ENCODE measurements at regions not wholly inside any gene's neighbourhood (a gene's known extent, or its start where the extent isn't known, plus 50 kb on each side); places are given as distances from the start of the nearest gene placed in this dataset.

DNA sequence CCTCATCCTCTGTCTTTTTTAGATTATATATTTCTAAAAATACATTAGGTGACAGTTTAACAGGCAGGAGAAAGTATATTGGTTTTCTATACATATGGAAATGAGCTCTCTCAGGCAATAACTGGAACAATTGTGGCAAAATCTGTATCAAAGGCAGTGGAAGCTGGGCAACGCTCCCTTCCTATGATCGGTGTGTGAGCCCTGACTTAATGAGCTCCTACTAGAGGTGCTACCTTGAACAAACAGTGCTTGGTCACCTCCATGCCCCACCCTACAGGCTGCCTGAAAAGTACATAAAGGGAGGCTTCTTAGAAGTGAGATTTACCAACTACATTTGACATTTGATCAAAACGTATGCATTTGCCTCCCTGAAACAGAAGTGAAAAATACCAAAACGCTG is 185.3 kb downstream of the EFNB2 start:
- no peak for DNase-seq (ENCODE audit: low read depth, low spot score)

DNA sequence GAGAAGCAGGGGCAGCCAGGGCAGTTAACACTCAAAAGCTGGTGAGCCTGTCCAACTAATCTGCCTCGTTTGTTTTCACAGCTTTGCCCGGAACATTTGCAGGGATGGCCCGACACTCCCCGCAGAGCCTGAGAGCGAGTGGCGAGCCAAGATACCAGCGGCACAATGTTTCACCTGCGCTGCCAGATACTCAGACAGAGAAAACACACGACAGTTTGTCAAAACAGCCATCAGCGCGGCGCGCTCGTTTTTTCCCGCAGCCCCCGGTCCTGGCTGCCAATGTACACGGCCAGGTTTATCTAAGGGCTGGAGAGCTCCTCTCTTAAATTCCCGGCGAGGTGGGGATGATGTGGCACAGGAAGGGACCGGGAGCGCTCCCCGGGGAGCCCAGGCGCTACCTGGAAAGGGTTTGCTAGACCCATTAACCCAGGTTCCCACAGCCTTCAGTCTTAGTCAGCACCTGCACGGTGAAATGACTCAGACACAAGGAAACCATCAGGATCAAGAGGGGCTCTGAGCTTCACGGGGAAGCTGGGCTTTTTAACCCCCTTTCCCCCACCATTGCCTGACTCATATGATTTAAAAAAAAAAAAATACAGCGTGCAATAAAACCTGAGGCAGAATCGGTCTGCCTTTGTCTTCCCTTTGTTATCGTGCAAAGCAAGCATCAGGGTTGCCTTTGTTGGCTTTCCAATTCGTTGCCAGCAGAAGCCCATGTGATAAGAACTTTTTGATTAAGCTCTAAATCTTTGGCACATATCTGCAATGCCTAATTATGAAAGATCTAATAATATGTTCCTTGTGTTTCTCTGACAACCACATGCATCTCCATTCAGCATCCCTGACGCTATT is 186.2 kb downstream of the EFNB2 start:
- no peak for DNase-seq (ENCODE audit: low read depth, low spot score)

DNA sequence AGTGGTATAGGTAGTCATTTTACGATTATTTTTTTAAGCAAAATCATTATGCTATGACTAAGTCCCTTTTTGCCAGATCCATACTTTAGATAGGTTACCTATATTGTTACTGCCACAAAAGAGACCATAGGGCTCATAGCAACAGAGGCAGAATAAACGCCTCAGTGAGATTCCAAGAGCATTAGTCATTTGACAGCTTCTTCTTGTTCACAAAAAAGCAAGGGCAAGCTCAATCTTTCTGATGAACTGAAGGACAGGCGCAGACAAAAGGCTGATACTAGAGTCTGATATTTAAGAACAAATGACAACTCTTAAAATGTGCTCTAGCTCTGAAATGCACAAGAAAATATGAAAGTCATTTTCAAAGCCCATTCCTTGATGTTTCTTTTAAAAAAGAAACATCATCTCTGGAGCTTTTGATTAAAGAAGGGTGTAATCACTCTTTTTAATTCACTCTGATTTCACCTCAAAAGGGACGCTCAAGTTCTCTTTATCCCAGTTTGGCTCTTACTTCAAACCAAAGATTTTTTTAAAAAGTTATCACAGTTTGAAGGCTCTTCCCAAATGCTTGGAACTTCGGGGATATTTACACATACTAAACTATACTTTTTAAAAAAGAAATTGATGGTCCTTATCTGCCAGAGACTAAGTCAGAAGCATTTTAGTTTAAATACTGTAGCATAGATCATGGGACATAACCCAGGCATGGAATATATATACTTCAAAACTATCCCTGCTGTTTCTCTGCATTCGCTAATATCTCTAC is 187.2 kb downstream of the EFNB2 start:
- DNase-seq (ENCODE audit: low read depth, low spot score), result no peak

DNA sequence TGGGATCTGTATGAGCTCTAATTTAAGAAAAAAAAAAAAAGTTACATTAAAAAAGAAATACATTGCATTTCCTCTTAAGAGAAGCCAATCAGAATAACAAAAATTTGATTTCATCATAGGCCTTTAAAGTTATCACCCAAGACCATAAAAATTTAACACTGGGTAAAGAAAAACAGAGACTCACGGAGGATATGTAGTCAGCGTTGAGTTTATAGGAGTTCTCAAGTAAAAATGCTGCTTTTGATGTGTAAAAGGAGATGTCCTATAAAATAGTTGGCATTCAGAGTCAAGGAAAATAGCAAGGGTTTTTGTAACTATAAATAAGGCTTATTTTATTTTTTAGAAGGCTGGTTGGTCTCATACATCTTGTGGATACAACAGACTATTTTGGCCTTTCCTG is 191.1 kb downstream of the EFNB2 start:
- no peak for DNase-seq (ENCODE audit: low read depth, low spot score)

DNA sequence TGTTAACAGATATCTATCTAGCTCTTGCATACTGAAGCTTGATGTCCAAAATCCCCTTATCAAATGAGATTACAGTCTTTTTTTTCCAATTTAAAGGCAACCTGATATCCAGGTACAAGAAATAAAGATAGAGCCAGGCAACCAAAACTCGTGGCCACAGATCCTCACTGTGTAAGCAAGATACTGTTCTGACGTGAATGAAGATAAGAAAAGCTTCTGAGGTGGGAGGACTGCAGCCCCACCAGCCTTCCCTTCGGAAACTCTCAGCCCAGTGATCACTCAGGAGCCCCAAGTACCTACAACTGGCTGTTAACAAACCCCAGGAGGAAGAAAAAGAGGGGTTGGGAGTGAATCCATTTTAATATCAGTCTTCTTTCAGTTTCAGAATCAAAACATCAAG is 191.6 kb downstream of the EFNB2 start:
- DNase-seq (ENCODE audit: low read depth, low spot score), result no peak

DNA sequence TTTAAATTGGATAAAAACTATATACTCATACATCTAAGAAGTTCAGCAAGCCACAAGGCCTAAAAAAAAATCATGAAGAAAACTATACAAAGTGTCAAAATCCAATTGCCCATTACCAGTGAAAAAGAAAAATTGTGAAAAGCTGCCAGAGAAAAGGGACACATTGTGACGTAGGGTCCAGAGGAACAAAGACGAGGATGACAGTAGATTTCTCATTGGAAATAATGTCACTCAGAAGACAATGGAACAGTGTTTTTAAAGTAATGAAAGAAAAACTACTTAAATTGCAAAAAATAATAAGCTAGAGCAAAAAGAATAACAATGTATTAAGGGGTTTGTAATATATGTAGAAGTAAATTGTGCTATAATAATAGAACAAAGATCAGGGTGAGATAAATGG is 195.2 kb downstream of the EFNB2 start:
- DNase-seq (ENCODE audit: low read depth, low spot score), result no peak

DNA sequence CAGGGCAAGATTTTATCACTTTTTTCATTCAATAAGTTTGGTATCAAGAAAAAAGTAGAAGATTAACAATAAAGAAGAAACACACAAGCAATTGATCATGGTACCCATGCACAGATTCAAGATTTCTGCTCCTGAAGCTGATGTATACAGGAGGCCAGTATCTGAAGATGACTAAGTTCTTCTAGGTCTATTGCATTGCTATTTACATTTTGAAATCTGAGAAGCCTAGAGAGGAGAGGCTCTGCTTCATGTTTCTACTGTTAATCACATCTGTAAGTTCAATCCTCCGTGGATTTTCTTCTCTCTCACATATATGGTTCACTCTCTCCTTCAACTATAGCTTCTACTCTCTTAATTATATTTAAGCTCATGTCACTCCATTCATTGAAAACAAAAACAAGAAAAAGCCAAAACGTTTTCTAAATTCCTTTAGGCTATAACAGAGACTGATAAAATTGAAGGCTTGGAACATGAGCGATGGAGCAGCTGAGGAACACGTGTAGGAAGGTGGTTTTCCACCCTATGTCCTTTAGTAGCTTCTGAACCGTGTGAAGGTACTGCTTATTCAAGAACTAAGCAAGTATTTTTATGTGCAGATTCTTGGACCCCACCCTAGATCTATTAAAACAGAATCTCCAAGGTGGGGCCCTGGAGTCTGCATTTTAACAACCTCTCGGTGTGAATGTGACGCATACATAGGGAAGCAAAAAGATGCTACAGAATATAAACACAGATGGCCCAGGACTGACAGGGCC is 198.2 kb downstream of the EFNB2 start:
- DNase-seq (ENCODE audit: low read depth, low spot score), result no peak

DNA sequence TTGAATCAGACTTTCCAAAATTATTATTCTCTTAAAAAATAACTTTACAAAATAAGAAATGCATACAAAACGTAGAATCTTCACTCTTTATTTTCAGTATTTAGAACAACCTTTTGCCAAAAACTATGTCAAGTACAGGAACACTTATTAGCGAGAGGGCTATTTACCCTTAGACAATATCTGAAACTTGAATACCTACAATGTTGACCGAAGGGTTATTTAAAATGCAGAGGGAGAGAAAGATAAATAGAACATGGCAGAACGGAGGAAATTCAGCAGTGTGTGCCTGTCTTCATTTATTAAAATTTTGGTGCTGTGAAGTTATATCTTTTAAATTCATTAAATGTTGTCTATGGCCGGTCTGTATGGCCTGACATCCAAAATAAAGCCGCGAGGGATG is 198.8 kb downstream of the EFNB2 start:
- DNase-seq (ENCODE audit: low read depth, low spot score), result no peak

DNA sequence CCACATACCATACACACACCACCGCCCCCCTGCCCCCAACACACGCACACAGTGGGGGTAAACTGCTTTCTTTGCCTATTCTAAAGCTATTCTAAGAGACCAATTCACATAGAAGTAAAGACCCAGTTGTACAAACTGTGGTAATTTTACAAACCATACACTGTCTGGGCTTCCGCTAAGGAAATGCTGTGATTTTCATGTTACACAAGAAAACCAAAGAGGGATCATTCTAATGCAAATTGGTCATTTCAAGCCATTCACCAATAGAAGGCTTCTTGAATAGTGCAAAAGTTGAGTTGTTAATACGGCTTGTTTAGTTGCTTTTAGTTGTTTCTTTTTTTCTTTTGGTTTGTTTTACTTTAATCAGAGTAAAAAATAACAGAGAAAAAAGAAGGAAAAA is 202.8 kb downstream of the EFNB2 start:
- no peak for DNase-seq (ENCODE audit: low read depth, low spot score)

DNA sequence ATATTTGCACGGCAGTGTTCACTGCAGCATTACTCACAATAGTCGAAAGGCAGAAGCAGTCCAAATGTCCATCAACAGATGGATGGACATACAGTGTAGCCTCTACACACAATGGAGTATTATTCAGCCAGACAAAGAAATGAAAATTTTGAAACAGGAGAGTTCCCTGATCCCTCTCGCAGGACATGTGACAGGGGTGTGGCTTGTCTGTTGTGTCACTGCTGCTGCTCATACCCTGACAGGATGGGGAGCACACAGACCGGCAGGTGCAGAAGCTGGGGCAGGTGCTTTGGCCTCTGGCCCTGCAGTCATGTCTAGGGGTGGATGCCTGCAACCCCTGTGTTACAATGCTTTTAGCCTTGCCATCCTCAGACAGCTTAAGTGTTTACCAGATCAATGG is 204.3 kb downstream of the EFNB2 start:
- no peak for DNase-seq (ENCODE audit: low read depth, low spot score)

DNA sequence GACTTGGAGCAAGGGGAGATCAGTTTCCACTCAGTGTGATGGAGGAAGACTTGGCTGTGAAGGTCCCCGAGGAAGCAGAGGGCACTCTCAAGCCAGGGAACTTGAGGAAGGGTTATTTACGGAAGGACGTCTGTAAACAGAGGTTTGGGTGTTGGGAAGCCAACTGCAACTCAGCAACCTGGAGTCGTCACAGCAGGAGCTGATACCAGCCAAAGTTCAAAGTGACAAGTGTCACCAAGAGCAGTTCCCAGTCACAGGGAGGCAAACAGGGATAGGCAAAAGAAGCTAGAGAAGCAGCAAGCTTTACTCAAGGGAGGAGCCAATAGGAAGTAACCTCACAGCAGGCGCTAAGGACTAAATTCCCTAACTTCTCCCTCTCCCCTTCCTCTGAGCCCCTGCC is 205.5 kb downstream of the EFNB2 start:
- no peak for DNase-seq (ENCODE audit: low read depth, low spot score)

DNA sequence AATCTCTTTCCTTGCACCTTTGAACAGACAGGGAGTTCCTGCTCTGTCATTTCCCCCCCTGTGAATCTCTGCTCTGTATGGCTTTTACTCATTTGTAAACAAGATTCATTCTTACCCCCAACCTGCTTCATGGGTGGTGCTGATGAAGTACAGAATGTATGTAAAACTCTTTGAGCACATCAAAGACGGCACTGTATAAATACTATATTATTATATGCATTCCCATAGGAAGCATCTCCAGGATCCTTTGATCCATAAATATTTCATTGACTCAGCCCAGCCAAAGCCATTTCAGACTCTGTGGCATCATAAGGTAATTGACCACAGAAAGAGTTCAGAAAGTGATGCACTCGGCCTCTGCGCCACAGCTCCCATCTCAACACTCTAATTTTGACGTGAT is 208.7 kb downstream of the EFNB2 start:
- no peak for DNase-seq (ENCODE audit: low read depth, low spot score)

DNA sequence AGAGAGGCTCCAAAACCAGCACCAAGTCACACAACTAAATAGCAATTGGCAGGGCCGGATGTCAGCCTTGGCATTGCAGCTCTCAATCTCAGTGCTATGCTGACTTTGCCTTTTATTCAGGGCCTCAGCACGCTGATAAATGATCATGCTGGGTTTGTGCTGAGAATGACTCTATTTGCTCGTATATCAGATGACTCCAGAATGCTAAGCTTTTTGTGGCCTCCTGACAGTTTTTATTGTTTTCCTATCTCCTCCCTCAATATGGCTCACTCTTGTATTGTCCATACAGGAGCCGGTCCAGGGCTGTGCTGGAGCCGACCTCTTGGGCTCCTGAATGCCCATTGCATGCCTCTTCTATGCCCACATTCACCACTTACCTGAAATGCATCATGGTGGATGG is 211.0 kb downstream of the EFNB2 start:
- DNase-seq (ENCODE audit: low read depth, low spot score), result no peak

DNA sequence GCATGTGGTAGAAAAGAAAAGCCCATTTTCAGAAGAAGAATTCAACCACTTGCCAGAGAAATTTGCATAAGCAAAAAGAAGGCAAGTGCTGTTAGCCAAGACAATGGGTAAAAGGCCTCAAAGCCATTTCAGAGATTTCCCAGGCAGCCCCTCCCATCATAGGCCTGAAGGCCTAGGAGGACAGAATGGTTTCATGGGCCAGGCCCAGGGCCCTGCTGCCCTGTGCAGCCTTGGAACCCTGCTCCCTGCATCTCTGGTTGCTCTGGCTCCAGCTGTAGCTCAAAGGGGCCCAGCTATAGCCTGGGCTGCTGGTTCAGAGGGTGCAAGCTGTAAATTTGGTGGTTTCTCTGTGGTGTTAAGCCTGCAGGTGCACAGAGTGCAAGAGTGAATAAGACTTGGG is 212.8 kb downstream of the EFNB2 start:
- no peak for DNase-seq (ENCODE audit: low read depth, low spot score)

DNA sequence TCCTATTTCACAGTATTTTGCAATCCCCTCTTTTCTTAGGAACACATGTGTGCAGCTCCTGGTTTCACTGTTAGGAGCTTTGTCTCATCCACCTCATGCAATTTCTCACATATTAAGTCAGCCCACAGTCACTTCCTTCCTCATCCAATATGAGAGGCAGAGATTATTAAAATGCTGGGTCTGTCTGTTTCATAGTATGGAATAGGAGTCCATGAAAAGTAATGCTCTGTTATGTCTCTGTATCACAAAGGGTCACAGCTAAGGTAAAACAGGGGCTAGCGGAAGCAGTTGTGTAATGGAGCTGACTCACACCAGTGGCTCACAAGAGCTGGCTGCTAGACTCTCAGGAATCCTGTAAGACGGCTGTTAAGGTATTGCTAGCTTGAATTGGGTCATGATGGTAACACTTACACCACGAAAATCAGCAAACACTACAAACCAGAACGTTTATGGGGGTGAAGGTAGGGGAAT is 216.5 kb downstream of the EFNB2 start:
- DNase-seq (ENCODE audit: low read depth, low spot score), result peak; percentile 13

DNA sequence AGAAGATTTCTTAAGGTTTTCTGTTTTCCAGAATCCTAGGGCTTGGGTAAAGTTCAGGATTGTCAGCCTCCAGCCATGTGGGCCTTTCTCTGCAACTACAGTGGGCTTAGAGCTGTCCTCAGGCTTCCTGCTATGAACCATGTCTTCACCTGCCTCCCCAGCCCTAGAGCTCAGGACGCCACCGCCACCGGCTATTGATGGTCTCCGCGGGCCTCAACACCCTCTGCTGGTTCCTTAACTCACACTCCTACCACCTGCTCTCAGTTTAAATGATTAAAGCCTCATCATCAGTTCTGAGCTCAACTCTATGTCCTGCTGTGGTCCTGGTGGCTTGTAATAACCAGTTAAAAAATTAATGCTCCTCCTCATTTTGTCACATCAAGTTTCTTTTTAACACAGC is 221.0 kb downstream of the EFNB2 start:
- DNase-seq (ENCODE audit: low read depth, low spot score), result no peak

DNA sequence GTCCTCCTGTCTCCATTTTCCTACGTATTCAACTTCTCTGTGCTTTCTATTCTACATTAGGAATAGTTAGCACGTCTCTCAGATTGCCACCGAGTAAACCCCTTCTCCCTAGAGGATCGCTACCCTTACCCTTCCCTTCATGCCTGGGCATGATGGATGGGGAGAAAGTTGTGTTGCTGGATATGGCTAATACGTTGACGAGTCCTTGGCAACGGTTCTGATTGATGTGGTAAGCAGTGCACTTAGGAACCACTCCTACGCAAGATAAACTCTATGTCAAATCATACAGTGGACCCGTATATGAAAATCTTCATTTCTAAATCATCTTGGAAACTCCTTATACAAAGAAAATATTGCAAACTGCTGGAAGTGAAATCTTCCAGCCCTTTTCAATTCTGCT is 224.5 kb downstream of the EFNB2 start:
- DNase-seq (ENCODE audit: low read depth, low spot score), result no peak

DNA sequence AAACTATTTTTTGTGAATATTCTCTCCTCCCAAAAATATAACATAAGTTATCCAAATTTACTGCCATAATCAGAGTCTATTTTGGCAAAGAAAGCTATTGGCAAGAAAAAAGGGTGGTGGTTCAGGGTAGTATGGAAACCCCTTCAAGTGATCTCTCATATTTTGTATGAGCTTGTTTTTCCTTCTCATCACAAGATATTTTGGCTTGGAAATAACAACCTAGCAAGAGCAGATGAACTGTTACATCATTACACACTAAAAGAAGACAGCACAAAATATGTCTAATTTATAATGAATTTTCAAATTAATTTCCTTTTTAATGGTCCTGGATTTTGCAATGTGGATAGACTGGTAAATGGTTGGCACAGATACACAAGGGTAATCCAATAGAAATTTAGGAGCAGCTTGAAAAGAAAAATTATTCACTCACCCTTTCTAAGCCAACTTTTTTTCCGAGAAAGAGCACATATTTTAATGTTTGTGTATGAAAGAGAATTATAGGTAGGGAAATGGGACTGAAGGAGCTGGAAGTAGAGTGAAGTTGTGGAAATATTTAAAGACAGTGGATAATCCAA is 225.1 kb downstream of the EFNB2 start:
- no peak for DNase-seq (ENCODE audit: low read depth, low spot score)

DNA sequence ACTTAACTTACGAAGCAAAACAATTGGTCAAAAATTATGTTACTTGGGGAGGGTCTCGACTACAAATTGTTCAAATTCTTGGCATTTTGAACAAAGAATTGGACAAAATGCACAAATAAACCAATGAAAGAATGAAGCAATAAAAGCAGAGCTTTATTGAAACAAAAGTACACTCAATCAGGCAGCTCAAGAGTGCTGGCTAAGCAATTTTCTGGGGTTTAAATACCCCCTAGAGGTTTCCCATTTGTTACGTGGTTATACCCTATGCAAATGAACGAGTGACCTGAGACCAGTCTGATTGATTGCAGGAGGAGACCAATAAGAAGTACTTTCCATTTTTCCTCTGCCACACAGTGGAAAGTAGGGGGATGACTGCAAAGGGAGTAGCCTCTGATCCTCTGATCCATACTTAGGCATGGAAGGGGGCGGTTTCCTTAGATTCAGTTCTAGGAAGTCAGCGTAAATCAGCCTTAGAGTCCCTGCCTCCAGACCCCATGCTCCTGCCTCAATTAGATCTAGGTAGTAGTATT is 228.6 kb downstream of the EFNB2 start:
- no peak for DNase-seq (ENCODE audit: low read depth, low spot score)

DNA sequence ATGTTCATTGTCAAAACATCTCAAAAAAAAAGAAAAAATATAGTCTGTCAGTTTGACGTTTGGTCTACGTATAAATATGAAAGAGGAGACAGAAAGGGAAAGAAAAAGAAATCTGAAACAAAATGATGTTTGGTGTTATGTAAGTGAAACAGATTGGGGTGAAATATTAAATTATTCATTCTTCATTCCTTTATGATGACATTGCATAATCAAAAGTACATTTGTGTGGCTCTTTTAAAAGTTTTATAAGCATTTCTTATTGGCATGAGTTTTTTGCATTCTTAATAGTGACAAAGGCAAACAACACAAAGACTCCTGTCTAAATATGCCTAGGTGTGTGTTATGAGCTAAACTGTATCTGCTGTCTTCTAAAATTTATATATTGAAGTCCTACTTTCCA is 232.6 kb downstream of the EFNB2 start:
- no peak for DNase-seq (ENCODE audit: low read depth, low spot score)

DNA sequence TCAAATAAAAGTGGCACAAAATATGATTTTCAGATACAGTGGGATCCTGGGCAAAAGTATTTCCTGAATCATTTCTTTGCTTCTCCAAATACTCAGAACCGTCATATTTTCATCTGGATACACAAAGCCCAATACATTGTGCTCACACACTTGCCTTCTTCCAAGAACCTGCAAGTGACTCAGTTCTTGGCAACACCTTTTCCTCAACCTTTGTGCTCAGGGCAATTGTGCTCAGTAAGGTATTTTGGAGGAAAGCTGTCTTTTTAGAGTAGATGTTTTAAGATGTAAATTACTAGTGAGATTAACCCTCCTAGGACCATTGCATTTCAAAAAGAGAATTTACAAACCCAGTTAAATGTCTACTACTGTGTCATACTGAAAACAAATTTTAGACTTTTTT is 233.5 kb downstream of the EFNB2 start:
- no peak for DNase-seq (ENCODE audit: low read depth, low spot score)

DNA sequence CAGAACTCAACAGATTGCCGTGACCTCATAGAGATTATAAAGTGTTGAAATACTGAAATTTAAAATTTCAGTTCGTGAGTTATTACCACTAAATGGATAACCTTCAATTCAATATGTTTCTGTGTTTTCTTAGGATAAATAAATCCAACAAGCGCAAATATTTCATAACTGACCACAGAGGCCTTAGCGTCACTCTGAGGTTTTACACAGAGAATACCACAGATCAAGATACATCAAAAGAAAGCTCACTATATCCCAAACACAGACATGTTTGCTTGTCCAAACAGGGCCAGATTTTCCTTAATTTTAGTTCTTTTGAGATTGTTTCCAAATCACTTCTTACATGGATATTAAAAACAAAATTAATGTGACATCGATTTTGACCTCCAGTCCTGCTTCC is 235.8 kb downstream of the EFNB2 start:
- DNase-seq (ENCODE audit: low read depth, low spot score), result no peak

Data from brain pericyte (primary cell).